ENCODE measurements at regions not wholly inside any gene's neighbourhood (a gene's known extent, or its start where the extent isn't known, plus 50 kb on each side); places are given as distances from the start of the nearest gene placed in this dataset.
A peak's percentile ranks its signal among the peaks of the same experiment; 100 is the strongest.
"Not testable (repeated sequence)": the region's sequence is repeated elsewhere in the genome, so short reads cannot be mapped to it uniquely, and the experiment has no call there.

DNA sequence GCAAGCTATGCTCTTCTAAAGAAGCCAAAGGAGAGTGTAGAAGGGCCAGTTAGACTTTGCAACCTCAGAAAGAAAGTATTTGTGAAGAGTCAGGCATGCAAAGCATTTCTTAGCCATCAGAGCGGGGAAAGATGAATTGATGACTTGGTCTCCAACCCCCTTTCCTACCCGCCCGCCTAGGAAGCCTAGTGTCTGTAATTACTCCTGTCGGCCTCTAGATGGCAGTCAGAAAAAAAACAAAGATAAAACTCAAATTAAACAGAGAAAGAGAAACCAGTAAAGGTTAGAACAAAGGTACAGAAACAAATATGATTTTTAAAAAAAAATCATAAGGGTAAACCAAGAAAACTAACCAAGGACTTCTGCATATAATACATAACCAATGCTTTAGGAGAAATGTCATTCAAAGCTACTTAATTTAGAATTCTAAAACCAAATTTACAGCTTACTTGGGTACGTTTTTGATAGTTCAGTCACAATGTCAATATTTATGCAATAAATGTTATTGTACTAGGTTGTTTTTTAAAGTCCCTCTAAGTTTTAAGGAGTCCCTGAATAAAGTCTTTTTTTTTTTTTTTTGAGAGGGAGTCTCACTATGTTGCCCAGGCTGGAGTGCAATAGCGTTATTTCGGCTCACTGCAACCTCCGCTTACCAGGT, 97.6 kb downstream of the LYZL1 start:
- Histone ChIP-seq H3K27ac (no peak overlapping the region), H3K27me3 (ENCODE audit: insufficient read depth, low read depth, severe bottlenecking) (no peaks in the 10 kb centered on the region), H3K36me3 (no peaks in the 10 kb centered on the region), H3K4me3 (ENCODE audit: low read depth, low read length) (no peak overlapping the region), H3K9me3 (ENCODE audit: severe bottlenecking) (no peaks in the 10 kb centered on the region)
- TF ChIP-seq, protein P1, sequence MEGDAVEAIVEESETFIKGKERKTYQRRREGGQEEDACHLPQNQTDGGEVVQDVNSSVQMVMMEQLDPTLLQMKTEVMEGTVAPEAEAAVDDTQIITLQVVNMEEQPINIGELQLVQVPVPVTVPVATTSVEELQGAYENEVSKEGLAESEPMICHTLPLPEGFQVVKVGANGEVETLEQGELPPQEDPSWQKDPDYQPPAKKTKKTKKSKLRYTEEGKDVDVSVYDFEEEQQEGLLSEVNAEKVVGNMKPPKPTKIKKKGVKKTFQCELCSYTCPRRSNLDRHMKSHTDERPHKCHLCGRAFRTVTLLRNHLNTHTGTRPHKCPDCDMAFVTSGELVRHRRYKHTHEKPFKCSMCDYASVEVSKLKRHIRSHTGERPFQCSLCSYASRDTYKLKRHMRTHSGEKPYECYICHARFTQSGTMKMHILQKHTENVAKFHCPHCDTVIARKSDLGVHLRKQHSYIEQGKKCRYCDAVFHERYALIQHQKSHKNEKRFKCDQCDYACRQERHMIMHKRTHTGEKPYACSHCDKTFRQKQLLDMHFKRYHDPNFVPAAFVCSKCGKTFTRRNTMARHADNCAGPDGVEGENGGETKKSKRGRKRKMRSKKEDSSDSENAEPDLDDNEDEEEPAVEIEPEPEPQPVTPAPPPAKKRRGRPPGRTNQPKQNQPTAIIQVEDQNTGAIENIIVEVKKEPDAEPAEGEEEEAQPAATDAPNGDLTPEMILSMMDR (IDR thresholded peaks at IDR 0.05; ENCODE audit: low read depth, low read length), result 0 out of 2 replicates have a peak, but pooled peaks have one; percentile 10
- DNase-seq, result no peak

GRCh38 chr10:29387269-29387668, 98.4 kb downstream of the LYZL1 start:
- no peak overlapping the region for H3K4me3 ChIP-seq (ENCODE audit: low read depth, low read length)
- no peak for DNase-seq
- H3K27me3 ChIP-seq (ENCODE audit: insufficient read depth, low read depth, severe bottlenecking), result no peaks in the 10 kb centered on the region
- no peaks in the 10 kb centered on the region for H3K36me3 ChIP-seq
- H3K9me3 ChIP-seq (ENCODE audit: severe bottlenecking), result no peaks in the 10 kb centered on the region
- H3K27ac ChIP-seq, result no peak overlapping the region
- TF ChIP-seq, protein P1 (IDR thresholded peaks at IDR 0.05; ENCODE audit: low read depth, low read length), result no peak

GRCh38 chr10:29388112-29388511, 99.2 kb downstream of the LYZL1 start:
- not testable (repeated sequence) for DNase-seq; H3K36me3 ChIP-seq; H3K9me3 ChIP-seq (ENCODE audit: severe bottlenecking); H3K27me3 ChIP-seq (ENCODE audit: insufficient read depth, low read depth, severe bottlenecking); H3K4me3 ChIP-seq (ENCODE audit: low read depth, low read length); H3K27ac ChIP-seq

DNA sequence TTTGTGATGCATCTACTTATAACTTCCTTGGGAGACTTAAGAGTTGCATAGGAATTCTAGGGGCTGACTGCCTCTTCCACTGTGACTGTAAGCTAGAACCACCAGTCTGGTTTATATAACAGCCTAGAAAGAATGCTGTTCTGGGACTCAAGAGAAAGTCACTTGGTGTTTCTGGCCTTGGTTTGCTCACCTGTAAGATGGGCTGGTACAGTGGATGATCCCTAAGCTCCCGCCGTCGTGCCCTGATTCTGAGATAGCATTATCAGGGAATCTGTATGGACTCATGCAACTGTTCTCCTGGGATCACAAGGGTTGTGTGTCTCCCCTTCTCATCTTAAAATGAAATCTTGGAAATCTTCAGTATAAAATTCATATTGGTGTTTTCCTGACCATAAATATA, 100.6 kb downstream of the LYZL1 start:
- Histone ChIP-seq H3K36me3 (no peaks in the 10 kb centered on the region), H3K27me3 (ENCODE audit: insufficient read depth, low read depth, severe bottlenecking) (no peaks in the 10 kb centered on the region), H3K9me3 (ENCODE audit: severe bottlenecking) (no peaks in the 10 kb centered on the region), H3K27ac (no peak overlapping the region), H3K4me3 (ENCODE audit: low read depth, low read length) (no peak overlapping the region)
- no peak for DNase-seq
- TF ChIP-seq, protein P1 (IDR thresholded peaks at IDR 0.05; ENCODE audit: low read depth, low read length), result no peak

DNA sequence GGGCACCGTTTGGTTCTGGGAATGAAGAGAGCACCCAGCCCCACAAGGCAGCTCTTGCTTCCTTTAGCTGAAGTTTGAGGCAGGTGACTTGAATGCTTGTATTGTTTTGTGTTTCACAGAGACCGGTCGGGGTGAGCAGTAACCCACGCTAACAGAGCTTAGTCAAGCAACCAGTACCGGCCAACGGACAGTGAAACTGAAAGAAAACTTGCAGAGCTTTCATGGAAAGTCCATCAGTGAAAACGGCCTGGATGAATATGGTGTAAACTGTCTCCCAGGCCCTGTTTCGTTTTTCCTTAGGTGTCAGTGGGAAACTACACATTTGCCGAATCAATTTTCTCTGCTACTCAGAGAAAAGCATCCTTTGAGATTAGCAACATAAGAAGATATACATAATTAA, 101.1 kb downstream of the LYZL1 start:
- Histone ChIP-seq H3K27me3 (ENCODE audit: insufficient read depth, low read depth, severe bottlenecking) (no peaks in the 10 kb centered on the region), H3K4me3 (ENCODE audit: low read depth, low read length) (no peak overlapping the region), H3K9me3 (ENCODE audit: severe bottlenecking) (no peaks in the 10 kb centered on the region), H3K36me3 (no peaks in the 10 kb centered on the region), H3K27ac (no peak overlapping the region)
- TF ChIP-seq, protein P1 (IDR thresholded peaks at IDR 0.05; ENCODE audit: low read depth, low read length), result no peak
- DNase-seq, result no peak

DNA sequence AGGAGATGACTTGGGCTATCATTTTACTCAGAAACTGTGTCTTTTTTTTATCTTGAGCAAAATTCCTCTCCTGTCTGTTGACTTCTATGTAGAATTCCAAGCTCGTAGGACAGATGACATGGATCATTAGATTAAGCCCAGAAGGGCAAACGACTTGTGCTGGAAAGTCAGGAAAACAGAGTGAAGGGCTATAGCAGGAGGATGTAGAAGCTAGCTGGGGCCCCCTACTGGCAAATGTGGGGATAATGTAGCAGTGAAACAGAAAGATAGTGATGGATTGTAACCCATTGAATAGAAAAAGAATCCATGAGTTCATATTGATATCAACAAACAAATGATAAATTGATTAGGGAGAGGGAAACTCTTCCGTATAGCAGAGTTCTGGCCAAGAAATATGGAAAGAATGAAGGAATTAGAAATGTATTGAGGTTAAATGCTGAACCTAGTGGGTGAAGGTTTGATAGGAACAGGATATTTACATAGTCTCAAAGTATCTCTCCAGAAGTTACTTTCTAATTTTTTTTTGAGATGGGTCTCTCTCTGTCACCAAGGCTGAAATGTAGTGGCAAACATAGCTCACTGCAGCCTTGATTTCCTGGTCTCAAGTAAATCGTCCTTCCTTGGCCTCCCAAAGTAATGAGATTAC, 103.6 kb downstream of the LYZL1 start:
- Histone ChIP-seq H3K9me3 (ENCODE audit: severe bottlenecking) (no peaks in the 10 kb centered on the region), H3K27me3 (ENCODE audit: insufficient read depth, low read depth, severe bottlenecking) (no peaks in the 10 kb centered on the region), H3K36me3 (no peaks in the 10 kb centered on the region), H3K27ac (no peak overlapping the region), H3K4me3 (ENCODE audit: low read depth, low read length) (no peak overlapping the region)
- peak; percentile 38 for DNase-seq
- TF ChIP-seq, protein P1 (IDR thresholded peaks at IDR 0.05; ENCODE audit: low read depth, low read length), result peak; percentile 48

All from WERI-Rb-1 (cell line).